Keratinocyte (primary cell): ENCODE measurements at regions not wholly inside any gene's neighbourhood (a gene's known extent, or its start where the extent isn't known, plus 50 kb on each side); places are given as distances from the start of the nearest gene placed in this dataset.

Experiments used
- DNase-seq: peaks from one replicate; pipeline ENCODE4 v3.0.0-alpha.2; 2011; ENCODE audit warnings: low read depth, missing footprints, low spot score
- FAIRE-seq: peaks from 2 replicates; lab custom pipeline; 2011; peaks lifted over from hg19 to GRCh38; lab: Jason Lieb, UNC
- H2AFZ ChIP-seq: 2 replicates; pipeline ENCODE4 v1.6.0; 2012; ENCODE audit warnings: low read length, control low read depth, inconsistent platforms; ENCODE audit not compliant: control insufficient read depth
- H3K27ac ChIP-seq: 2 replicates; pipeline ENCODE4 v1.5.1; 2011; ENCODE audit warnings: low read length; ENCODE audit not compliant: control insufficient read depth, insufficient read depth
- H3K27me3 ChIP-seq: 3 replicates; pipeline ENCODE4 v1.6.0; 2011; ENCODE audit warnings: low read length; ENCODE audit not compliant: control insufficient read depth, insufficient read depth; ENCODE audit errors: extremely low read depth
- H3K36me3 ChIP-seq, 2 experiments: 2 replicates in 1 of 2; 3 replicates in 1 of 2; pipeline ENCODE4 v1.5.1; 2011; ENCODE audit warnings: low read length in 2 of 2, mild to moderate bottlenecking in 1 of 2; ENCODE audit not compliant: control insufficient read depth in 2 of 2, insufficient read depth in 2 of 2; ENCODE audit errors: extremely low read depth in 1 of 2
- H3K4me1 ChIP-seq: 3 replicates; pipeline ENCODE4 v1.5.1; 2011; ENCODE audit warnings: low read length; ENCODE audit not compliant: control insufficient read depth, insufficient read depth; ENCODE audit errors: extremely low read depth
- H3K4me2 ChIP-seq: 3 replicates; pipeline ENCODE4 v1.6.0; 2011; ENCODE audit warnings: low read depth, low read length; ENCODE audit not compliant: control insufficient read depth, insufficient read depth; ENCODE audit errors: extremely low read depth
- H3K4me3 ChIP-seq, 3 experiments: fragments of 200-600 bp in 1 of 3; sonication (generic) in 1 of 3; 2 replicates in 2 of 3; 3 replicates in 1 of 3; pipeline ENCODE4 v1.5.1; 2011 to 2016; ENCODE audit warnings: low read length in 3 of 3, mild to moderate bottlenecking in 3 of 3, control low read depth in 2 of 3, inconsistent platforms in 1 of 3, low read depth in 1 of 3, mixed read lengths in 1 of 3, mixed run types in 1 of 3, moderate library complexity in 1 of 3; ENCODE audit not compliant: control insufficient read depth in 2 of 3, insufficient read depth in 2 of 3; ENCODE audit errors: extremely low read depth in 1 of 3
- H3K79me2 ChIP-seq: 2 replicates; pipeline ENCODE4 v1.6.0; 2012; ENCODE audit warnings: low read length; ENCODE audit not compliant: control insufficient read depth, insufficient read depth
- H3K9ac ChIP-seq: 3 replicates; pipeline ENCODE4 v1.6.0; 2011; ENCODE audit warnings: low read length; ENCODE audit not compliant: control insufficient read depth, insufficient read depth; ENCODE audit errors: extremely low read depth
- H3K9me1 ChIP-seq: 3 replicates; pipeline ENCODE4 v1.6.0; 2011; ENCODE audit warnings: low read length; ENCODE audit not compliant: control insufficient read depth, insufficient read depth; ENCODE audit errors: extremely low read depth
- H3K9me3 ChIP-seq: 2 replicates; pipeline ENCODE4 v1.5.1; 2012; ENCODE audit warnings: low read depth, low read length; ENCODE audit not compliant: control insufficient read depth
- H4K20me1 ChIP-seq: 3 replicates; pipeline ENCODE4 v1.6.0; 2011; ENCODE audit warnings: low read length; ENCODE audit not compliant: control insufficient read depth, insufficient read depth; ENCODE audit errors: extremely low read depth
- CTCF ChIP-seq, 3 experiments: IDR thresholded peaks in 1 of 3; conservative IDR thresholded peaks in 1 of 3; optimal IDR thresholded peaks in 1 of 3; 2 replicates in 2 of 3; 3 replicates in 1 of 3; pipeline versions ENCODE3 to v1.5.1; 2011; ENCODE audit warnings: low read length in 3 of 3, mild to moderate bottlenecking in 3 of 3, moderate library complexity in 2 of 3, control low read depth in 1 of 3, inconsistent platforms in 1 of 3; ENCODE audit not compliant: insufficient read depth in 2 of 3; ENCODE audit errors: extremely low read depth in 1 of 3
- EZH2 ChIP-seq: IDR thresholded peaks from one replicate; pipeline ENCODE4 v1.6.1; 2012; ENCODE audit warnings: inconsistent platforms, mild to moderate bottlenecking, low read length, moderate library complexity
- dilution Hi-C: fragments of 300-500 bp; cut with MboI; formaldehyde crosslinking; loops from one replicate; pipeline ENCODE4 v1.7.0; 2020; ENCODE audit warnings: low sequenced_read_pairs; ENCODE audit not compliant: extremely low pct_ligation_motif_present

GRCh38 chr3:117103675-117104074, 394.1 kb downstream of the TUSC7 start:
- Histone ChIP-seq H3K27me3 (no peaks in the 10 kb centered on the region), H3K9me1 (no peaks in the 10 kb centered on the region), H4K20me1 (no peaks in the 10 kb centered on the region), H3K4me1 (no peaks in the 10 kb centered on the region), H3K4me3 (no peak overlapping the region), H3K9me3 (no peaks in the 10 kb centered on the region), H2AFZ (no peak overlapping the region), H3K27ac (no peak overlapping the region), H3K9ac (no peak overlapping the region), H3K36me3 (no peaks in the 10 kb centered on the region), H3K4me2 (no peak overlapping the region), H3K79me2 (no peaks in the 10 kb centered on the region)
- DNase-seq (no peak), FAIRE-seq (no peak)
- TF ChIP-seq CTCF (optimal IDR thresholded peaks at IDR 0.05 in 1 of 3, IDR thresholded peaks at IDR 0.05 in 1 of 3, conservative IDR thresholded peaks at IDR 0.05 in 1 of 3; ENCODE audit: extremely low read depth in 1 of 3, insufficient read depth in 2 of 3, low read length in 3 of 3) (no peak), EZH2 (no peak)
- dilution Hi-C loops, result no loop called here

- dilution Hi-C loops, result no loop called here
- H2AFZ ChIP-seq, result no peak overlapping the region
Observed at GRCh38 chr3:117104381-117104780, 394.8 kb downstream of the TUSC7 start.

More at GRCh38 chr3:117104381-117104780, 394.8 kb downstream of the TUSC7 start:
- no peaks in the 10 kb centered on the region for H3K79me2 ChIP-seq
- H3K4me1 ChIP-seq, result no peaks in the 10 kb centered on the region
- H3K27me3 ChIP-seq, result no peaks in the 10 kb centered on the region
- H3K27ac ChIP-seq, result no peak overlapping the region
- no peak overlapping the region for H3K4me3 ChIP-seq
- H3K9ac ChIP-seq, result no peak overlapping the region
- TF ChIP-seq CTCF (optimal IDR thresholded peaks at IDR 0.05 in 1 of 3, IDR thresholded peaks at IDR 0.05 in 1 of 3, conservative IDR thresholded peaks at IDR 0.05 in 1 of 3; ENCODE audit: extremely low read depth in 1 of 3, insufficient read depth in 2 of 3, low read length in 3 of 3) (no peak), EZH2 (no peak)
- H3K36me3 ChIP-seq, result no peaks in the 10 kb centered on the region
- H3K9me3 ChIP-seq, result no peaks in the 10 kb centered on the region
- DNase-seq (no peak), FAIRE-seq (no peak)
- no peak overlapping the region for H3K4me2 ChIP-seq
- H3K9me1 ChIP-seq, result no peaks in the 10 kb centered on the region
- H4K20me1 ChIP-seq, result no peaks in the 10 kb centered on the region
